ENCODE measurements at regions not wholly inside any gene's neighbourhood (a gene's known extent, or its start where the extent isn't known, plus 50 kb on each side); places are given as distances from the start of the nearest gene placed in this dataset.

DNA sequence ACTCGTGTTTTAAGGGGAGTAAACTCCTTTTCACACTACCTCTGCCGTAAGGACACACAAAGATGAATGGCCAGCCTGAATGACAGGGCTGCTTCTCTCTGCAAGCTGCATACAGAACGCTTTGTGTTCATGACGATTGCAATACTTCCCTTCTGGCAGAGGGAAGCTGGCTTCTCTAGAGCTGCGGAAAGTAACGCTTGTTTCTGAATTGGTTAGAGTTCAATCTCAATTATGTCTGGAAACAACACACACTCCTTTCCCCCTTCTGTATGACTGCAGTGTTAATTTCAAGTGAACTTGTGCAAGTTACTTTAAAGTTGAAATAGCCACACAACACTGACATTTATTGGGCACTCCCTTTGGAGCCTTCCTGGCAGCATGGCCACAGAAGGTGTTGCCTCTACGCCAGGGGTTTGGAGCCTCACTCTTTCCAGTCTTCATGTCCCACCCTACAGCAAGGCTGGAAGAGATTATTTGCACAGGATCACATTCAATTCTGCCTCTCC, 242.6 kb downstream of the NDFIP2 start:
- peak; percentile 34 for DNase-seq
- Histone ChIP-seq H3K9ac (ENCODE audit: low read depth in 2 of 2, low read length in 2 of 2) (peak overlapping the region in 1 of 2 donors; percentile 58), H3K4me3 (no peak overlapping the region), H3K4me1 (no peaks in the 10 kb centered on the region), H3K36me3 (no peaks in the 10 kb centered on the region), H3K27ac (peak overlapping the region; percentile 81), H3K9me3 (no peaks in the 10 kb centered on the region), H3K27me3 (no peaks in the 10 kb centered on the region)
- intact Hi-C loops (cut with DNase I) = no loop called here
- TF ChIP-seq, protein P1, sequence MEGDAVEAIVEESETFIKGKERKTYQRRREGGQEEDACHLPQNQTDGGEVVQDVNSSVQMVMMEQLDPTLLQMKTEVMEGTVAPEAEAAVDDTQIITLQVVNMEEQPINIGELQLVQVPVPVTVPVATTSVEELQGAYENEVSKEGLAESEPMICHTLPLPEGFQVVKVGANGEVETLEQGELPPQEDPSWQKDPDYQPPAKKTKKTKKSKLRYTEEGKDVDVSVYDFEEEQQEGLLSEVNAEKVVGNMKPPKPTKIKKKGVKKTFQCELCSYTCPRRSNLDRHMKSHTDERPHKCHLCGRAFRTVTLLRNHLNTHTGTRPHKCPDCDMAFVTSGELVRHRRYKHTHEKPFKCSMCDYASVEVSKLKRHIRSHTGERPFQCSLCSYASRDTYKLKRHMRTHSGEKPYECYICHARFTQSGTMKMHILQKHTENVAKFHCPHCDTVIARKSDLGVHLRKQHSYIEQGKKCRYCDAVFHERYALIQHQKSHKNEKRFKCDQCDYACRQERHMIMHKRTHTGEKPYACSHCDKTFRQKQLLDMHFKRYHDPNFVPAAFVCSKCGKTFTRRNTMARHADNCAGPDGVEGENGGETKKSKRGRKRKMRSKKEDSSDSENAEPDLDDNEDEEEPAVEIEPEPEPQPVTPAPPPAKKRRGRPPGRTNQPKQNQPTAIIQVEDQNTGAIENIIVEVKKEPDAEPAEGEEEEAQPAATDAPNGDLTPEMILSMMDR (IDR thresholded peaks at IDR 0.05) = no peak

DNA sequence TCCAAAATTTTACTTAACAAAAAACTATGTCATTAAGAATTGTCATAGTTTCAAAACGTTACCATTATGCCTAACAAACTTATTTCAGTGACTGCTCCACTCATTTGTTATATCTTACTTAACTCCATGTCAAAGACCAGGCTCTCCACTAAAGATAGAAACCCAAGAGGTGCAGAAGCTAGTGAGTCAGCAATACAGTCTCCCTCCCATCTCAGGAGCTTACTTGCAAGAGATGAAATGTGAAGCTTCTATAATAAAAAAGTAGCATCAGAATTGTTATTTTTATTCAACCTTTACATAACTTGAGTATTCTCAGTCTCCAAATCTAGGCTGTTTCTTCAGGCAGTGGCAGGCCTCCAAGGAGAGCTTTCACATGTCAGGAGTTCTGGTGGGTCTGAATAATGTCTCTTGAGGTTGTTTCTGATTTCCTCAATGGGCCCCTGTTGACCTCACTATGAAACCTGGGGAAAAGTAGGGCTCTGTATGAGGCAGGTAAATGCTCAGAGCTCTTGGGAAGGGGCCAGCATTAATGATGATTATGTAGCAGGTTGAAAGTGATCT, 242.0 kb downstream of the NDFIP2 start:
- DNase-seq = no peak
- no peak overlapping the region for H3K4me3 ChIP-seq
- no peaks in the 10 kb centered on the region for H3K4me1 ChIP-seq
- H3K27me3 ChIP-seq = no peaks in the 10 kb centered on the region
- TF ChIP-seq, protein P1 (IDR thresholded peaks at IDR 0.05) = no peak
- intact Hi-C loops (cut with DNase I) = no loop called here
- peak overlapping the region; percentile 81 for H3K27ac ChIP-seq
- no peaks in the 10 kb centered on the region for H3K9me3 ChIP-seq
- H3K9ac ChIP-seq (ENCODE audit: low read depth in 2 of 2, low read length in 2 of 2) = peak overlapping the region in 1 of 2 donors; percentile 58
- H3K36me3 ChIP-seq = no peaks in the 10 kb centered on the region

GRCh38 chr13:79716191-79716590, 235.2 kb downstream of the NDFIP2 start:
- Histone ChIP-seq H3K4me1 (no peaks in the 10 kb centered on the region), H3K36me3 (no peaks in the 10 kb centered on the region), H3K27me3 (no peaks in the 10 kb centered on the region), H3K9ac (ENCODE audit: low read depth in 2 of 2, low read length in 2 of 2) (no peak overlapping the region), H3K27ac (no peak overlapping the region), H3K4me3 (no peak overlapping the region), H3K9me3 (no peaks in the 10 kb centered on the region)
- intact Hi-C loops (cut with DNase I) = no loop called here
- no peak for DNase-seq
- TF ChIP-seq, protein P1 (IDR thresholded peaks at IDR 0.05) = no peak

GRCh38 chr13:79711631-79712030, 230.7 kb downstream of the NDFIP2 start:
- Histone ChIP-seq H3K4me3 (no peak overlapping the region), H3K9me3 (no peaks in the 10 kb centered on the region), H3K27ac (no peak overlapping the region), H3K4me1 (no peaks in the 10 kb centered on the region), H3K27me3 (no peaks in the 10 kb centered on the region), H3K9ac (ENCODE audit: low read depth in 2 of 2, low read length in 2 of 2) (no peak overlapping the region), H3K36me3 (no peaks in the 10 kb centered on the region)
- no peak for DNase-seq
- intact Hi-C loops (cut with DNase I) = no loop called here
- TF ChIP-seq, protein P1 (IDR thresholded peaks at IDR 0.05) = no peak

- intact Hi-C loops (cut with DNase I) = no loop called here
- Histone ChIP-seq H3K4me3 (no peak overlapping the region), H3K36me3 (no peaks in the 10 kb centered on the region), H3K4me1 (no peaks in the 10 kb centered on the region), H3K27ac (no peak overlapping the region), H3K9ac (ENCODE audit: low read depth in 2 of 2, low read length in 2 of 2) (no peak overlapping the region), H3K27me3 (no peaks in the 10 kb centered on the region), H3K9me3 (no peaks in the 10 kb centered on the region)
- no peak for DNase-seq
- TF ChIP-seq, protein P1 (IDR thresholded peaks at IDR 0.05) = no peak
These were observed 229.4 kb downstream of the NDFIP2 start for GRCh38 chr13:79710376-79710775.

Measured in colonic mucosa (tissue), 4 donors.